ENCODE measurements at regions not wholly inside any gene's neighbourhood (a gene's known extent, or its start where the extent isn't known, plus 50 kb on each side); places are given as distances from the start of the nearest gene placed in this dataset.

DNA sequence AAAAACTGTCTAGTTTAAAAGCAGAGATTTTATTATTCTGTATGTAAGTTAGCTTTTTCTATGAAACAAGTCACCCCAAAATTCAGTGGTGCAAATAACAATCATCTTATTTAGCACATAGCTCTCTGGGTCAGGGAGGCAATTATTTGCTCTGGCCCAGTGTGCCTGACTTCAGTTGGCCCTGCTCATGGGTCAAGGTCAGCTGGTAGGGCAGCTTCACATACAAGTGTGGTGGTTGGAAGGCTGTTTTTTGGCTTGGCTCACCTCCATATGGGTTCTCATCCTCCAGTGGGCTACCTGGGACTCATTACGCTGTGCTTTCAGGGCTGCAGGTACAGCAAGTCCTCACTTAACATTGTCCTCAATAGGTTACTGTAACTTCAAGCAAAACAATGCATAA lies 228.6 kb downstream of the NR2F2 start:
- TF ChIP-seq, protein P1, sequence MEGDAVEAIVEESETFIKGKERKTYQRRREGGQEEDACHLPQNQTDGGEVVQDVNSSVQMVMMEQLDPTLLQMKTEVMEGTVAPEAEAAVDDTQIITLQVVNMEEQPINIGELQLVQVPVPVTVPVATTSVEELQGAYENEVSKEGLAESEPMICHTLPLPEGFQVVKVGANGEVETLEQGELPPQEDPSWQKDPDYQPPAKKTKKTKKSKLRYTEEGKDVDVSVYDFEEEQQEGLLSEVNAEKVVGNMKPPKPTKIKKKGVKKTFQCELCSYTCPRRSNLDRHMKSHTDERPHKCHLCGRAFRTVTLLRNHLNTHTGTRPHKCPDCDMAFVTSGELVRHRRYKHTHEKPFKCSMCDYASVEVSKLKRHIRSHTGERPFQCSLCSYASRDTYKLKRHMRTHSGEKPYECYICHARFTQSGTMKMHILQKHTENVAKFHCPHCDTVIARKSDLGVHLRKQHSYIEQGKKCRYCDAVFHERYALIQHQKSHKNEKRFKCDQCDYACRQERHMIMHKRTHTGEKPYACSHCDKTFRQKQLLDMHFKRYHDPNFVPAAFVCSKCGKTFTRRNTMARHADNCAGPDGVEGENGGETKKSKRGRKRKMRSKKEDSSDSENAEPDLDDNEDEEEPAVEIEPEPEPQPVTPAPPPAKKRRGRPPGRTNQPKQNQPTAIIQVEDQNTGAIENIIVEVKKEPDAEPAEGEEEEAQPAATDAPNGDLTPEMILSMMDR (IDR thresholded peaks at IDR 0.05), result no peak
- TF ChIP-seq FOXP1 (CRISPR knock-in tag; IDR thresholded peaks at IDR 0.05; ENCODE audit: borderline replicate concordance) (no peak), ZNF138 (CRISPR knock-in tag; conservative IDR thresholded peaks at IDR 0.05) (no peak), ZNF512 (CRISPR knock-in tag; IDR thresholded peaks at IDR 0.05; ENCODE audit: borderline replicate concordance) (no peak), ESRRA (CRISPR knock-in tag; IDR thresholded peaks at IDR 0.05; ENCODE audit: borderline replicate concordance) (no peak)
- TF ChIP-seq, protein P2, sequence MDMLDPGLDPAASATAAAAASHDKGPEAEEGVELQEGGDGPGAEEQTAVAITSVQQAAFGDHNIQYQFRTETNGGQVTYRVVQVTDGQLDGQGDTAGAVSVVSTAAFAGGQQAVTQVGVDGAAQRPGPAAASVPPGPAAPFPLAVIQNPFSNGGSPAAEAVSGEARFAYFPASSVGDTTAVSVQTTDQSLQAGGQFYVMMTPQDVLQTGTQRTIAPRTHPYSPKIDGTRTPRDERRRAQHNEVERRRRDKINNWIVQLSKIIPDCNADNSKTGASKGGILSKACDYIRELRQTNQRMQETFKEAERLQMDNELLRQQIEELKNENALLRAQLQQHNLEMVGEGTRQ (CRISPR knock-in tag; IDR thresholded peaks at IDR 0.05), result no peak

All from WTC11 (cell line).